NCI-H146 treated with DMSO at 0.1 percent for 48 hours (cell line): ENCODE measurements at regions not wholly inside any gene's neighbourhood (a gene's known extent, or its start where the extent isn't known, plus 50 kb on each side); places are given as distances from the start of the nearest gene placed in this dataset.

ENCODE experiments used
- DNase-seq: peaks from one replicate; lab custom pipeline; 2025; ENCODE audit not compliant: unreplicated experiment; lab: John Stamatoyannopoulos, UW

DNA sequence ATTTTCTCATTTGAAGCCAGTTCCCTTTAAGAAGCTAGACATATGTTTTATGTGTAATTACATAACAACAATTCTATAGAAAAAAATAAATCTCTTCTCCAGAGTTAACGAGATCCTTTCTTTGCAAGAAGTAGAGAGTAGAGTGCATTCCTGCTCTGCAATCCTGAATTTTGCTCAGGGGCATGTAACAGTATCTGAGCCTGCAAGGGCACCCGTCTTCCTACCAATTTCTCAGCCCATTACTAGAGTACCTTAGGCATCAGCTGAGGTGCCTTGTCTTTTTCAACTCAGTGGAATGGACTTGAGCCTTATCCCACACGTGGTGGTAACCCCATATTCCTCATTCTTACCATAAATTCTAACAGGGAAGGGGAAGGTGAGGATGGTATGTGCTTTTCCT, 205.9 kb downstream of the IKZF2 start:
- peak; percentile 5 for DNase-seq

DNA sequence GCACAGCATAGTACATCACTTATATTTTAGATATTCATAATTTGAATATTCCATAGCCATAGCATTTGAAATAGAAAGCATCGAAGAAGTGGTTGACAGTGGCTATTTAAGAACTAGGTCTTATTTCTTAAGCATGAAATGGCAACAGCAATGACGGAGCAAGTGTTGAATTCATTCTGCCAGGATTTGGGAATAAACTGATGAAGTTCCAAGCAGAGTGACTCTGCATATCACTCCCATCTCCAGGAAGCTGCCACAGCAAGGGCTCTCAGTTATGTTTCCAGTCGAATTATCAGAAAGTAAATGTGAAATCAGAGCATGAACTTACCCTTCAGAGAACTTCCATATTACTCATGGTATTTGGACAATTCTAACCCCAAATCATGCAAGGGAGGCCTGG, 208.1 kb downstream of the IKZF2 start:
- DNase-seq = no peak

DNA sequence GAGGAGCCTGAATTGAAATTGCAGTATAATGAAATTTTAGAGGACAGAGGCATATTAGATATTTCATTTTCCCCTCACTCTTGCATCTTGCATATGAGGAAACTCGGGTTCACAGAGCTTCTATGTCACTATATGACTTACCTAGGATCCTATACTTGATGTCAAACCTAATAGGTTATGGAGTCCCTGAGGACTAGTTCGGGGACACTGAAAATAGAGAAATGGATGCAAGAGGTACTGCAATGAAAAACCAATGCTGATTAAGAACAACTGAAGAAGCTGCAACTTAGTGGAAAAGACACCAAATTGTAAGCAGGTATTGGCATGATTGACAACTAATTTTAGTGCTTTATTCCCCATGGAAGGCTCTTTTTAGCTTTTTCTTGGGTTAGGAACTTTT, 210.1 kb downstream of the IKZF2 start:
- no peak for DNase-seq

DNA sequence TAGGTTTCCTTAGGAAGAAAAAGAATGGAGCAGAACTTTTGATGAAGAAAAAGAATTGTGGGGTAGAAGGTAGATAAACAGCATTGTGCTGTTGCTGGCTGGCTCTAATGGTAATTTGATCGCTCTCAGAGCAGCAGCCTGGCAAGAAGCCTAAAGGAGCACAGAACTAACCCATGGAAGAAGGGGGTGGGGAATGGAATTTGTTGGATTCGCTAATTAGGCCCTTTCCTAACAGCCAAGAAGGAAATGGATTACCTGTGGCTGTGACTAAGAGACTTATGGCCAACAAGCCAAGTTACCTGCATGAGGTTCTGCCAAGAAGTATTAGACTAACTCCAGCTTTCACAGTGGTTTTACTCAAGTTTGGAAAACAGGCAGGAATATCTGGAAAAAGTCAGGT, 210.6 kb downstream of the IKZF2 start:
- peak; percentile 54 for DNase-seq

DNA sequence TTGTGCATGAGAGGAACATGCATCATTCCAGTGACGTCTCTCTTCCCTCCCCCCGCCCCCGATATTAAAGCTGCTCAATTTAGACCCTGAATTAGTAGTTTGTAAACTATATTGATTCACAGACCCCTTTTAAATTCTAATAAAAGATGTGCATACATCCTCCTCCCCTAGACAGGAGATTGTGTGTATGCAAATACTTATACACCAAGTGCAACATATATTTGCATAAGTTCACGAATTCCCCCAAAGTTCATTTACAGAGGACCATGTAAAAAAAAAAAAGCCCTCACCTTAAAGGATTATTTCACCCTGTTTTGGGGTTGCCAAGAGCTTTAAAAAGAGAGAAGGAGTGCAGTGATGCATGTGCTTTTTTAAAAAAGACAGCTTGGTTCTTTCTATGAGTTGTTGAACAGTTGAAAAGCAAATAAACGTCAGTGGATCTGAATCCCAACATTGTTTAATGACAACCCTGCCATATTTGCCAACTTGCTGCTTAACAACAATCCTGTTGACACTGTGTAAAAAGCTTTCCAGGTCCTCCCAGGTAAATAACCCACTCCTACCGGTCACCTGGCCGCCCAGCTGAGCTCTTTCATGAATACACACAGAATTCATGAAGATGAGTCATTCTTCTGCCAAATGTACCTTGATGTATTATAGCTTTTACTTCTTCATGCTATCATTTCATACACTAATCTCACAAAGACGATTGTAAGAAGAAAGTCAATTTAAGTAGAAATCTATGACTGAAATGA, 211.5 kb downstream of the IKZF2 start:
- peak; percentile 88 for DNase-seq

DNA sequence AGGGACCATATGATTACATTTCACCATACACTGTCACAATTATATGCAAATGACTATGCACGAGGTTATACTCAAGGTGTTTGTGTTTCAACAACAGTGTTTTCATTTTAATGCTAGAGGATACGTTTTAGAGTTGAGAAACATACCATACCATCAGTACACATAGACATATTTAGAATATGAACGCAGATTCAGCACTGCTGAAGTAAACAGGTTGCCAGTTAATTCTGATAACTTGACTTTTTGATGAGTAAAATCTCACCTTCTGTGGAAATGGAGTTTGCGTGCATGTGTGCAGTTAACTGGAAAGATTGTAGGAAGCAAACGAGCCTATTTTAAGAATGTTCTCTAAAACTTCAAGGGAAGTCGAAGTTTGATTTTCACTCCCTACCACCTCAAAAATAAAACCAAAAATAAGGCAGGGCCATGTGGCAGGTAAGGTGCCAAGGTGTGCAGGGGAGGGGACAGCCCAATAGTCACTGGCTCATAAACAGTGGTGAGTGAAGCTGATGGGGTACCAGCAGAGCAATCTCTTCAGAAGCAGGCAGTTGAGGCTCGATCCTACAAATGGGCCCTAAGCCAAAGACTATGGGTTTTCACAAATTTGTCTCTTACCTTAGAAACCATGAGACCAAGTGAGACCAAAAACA, 213.1 kb downstream of the IKZF2 start:
- DNase-seq = no peak

DNA sequence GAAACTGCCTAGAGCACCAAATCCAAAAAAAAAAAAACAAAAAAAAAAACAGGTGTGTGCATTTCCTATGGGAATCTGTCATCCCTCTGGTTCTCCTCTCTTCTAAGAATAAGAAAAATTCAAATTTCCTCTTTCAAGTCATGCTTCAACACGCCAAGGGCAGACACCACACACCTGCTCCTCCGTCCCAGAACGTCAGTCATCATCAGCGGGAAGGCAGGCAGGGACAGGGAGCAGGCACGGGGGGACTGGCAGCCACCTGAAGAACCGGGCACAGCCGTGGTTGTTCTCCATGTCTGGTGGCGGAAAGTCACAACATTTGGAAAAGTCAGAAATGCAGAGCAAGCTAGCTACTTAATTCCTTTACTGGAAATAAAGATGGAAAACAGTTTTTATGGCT, 214.8 kb downstream of the IKZF2 start:
- no peak for DNase-seq

DNA sequence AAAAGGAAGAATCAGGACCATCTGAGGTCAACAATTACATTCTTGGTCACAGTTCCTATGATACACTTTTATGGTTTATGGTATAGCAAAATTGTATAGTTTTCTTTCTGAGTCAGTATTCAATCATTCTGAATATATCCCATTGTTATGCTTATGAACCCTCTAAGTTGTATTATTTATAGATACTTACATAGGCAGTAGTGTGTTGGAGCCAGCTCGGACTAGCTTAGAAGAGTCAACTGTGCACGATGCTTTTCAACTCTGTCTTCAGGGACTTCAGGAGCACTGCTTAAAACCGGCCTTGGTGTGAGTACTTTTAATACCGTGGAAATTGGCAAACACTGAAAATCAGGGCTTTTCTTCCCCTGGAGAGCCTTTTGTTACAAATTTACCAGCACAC, 215.7 kb downstream of the IKZF2 start:
- DNase-seq = no peak

DNA sequence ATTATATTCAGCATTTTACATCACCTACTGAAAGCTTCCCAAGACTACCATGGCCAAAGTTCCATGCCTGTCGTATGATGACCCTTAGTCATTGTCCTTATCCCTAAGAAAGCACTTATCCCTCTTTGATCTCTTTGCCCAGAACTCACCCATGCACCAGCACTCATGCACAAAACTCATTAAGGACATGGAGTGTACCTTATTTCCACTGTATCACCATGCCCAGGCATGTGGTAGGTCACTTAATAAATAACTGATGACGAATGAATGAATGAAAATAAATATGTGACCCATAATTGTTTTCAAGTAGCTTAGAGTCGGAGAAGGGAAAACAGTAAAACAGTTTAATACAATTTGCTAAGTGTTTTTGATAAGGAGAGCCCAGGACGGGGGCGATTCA, 220.1 kb downstream of the IKZF2 start:
- DNase-seq = no peak

DNA sequence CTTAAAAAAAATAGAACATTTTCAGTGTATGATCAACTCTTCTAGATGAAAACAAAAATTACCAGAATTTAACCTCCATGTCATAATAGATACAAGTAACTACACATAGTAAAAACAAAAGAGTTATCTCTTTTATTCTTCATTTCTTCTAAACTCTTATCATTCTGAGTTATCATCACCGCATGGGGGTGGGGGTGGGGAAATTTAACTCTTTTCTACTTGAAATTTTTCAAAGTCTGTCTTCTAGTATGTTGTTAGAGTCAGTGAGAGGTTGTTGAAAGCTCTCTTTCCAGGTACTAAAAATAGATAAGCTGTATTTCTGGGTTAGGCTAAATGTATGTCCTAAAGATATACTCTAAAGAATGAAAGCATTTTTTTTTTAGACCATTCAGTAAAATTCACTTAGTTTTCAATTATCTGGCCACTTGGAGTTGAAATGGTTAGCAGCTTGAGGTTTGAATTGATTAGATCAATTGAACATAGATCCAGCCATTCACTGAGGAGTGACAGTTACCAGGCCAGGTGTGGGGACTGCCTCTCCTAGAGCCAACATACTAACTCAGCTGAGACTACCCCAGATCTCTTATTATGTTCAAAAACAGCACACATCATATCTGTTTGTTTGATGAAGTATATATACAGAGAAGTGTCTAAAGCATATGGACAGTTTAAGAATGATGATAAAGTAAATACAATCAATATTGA, 220.7 kb downstream of the IKZF2 start:
- DNase-seq = no peak

DNA sequence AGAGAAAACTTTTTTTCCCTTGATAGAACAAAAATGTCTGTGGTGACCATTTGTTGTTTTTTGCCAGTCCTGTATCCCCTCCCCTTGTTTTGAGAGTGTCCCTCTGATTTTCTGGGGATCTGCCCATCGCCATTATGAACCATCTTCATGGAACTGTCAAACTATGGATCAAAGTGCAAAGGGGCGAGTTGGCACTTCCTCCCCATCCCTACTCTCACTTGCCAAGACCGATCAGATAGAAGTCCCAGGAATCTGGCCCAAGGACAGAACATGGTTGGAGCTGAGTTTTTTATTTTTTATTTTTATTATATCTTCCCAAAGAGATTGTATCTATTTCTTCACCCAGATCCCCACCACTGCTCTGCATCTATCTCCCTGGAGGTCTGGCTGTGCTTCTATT, 221.4 kb downstream of the IKZF2 start:
- DNase-seq = no peak

DNA sequence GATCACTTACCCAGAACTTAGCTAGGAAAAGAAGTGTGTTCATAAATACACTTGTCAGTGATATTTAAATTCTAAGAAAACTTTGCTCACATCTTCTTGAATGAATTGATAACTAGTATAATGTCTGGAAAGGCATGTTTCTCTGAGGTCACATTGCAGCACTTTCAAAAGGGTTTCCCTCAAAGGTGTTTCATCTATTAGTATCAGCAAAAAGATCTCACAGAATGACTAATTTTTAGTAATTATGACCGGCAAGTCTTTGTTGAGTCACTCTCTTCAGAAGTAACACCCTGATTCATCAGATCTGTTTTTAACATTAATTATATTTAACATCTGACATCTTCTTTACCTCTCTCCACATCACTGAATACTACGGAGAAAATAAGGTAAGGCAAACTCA, 222.3 kb downstream of the IKZF2 start:
- DNase-seq = no peak

DNA sequence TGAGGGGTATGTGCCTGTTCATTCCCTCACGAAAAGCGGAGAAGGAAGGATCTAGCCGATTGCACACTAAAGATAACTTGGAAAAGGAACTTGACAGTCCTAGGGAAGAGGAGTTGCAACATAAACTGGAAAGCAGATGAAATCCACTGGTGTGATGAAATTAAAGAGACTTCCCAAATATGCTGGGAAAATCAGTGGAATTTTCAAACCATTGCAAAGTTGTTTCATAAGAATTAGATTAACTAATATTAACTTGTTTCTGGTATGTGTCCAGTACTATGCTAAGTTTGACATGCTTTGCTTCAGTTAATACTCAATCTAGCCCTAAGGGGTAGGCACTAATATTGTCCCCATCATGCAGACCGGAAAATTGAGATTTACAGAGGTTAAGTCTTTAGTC, 222.7 kb downstream of the IKZF2 start:
- no peak for DNase-seq

DNA sequence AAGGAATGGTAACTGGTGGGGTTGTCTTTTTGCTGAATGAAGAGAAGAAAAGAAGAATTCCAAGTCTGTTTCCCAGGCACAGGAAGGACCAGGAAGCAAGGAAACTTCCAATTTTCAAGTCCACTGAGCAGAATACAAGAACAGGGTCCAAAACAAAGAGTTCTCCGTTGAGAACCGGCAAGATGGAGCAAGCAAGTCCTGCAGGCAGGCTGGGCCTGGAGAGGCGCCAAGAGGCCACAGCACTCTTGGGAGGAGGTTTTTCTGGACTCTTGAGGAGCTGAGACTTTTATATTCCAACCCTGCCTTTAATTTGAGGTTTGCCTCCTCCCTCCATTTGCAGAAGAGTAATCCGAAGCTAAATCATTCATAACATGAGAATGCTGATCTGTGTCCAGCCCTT, 224.5 kb downstream of the IKZF2 start:
- DNase-seq = no peak

DNA sequence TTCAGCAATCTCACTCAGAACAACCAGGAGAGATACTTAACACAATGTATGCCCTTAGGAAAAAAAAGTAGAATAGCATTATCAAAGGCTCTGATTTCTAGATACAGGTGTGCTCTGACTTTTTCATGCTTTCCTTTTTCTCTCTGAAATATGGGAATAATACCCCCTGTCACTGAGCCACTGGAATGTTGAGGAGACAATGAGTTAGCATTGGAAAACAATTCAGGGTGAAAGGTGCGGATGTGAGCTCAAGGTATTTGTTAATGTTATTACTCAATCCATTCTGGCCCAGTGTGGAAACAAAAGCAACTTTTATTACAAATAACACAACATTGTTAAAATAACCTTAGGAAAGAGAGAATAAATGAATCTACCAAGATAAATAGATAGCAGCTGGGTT, 228.0 kb downstream of the IKZF2 start:
- no peak for DNase-seq

DNA sequence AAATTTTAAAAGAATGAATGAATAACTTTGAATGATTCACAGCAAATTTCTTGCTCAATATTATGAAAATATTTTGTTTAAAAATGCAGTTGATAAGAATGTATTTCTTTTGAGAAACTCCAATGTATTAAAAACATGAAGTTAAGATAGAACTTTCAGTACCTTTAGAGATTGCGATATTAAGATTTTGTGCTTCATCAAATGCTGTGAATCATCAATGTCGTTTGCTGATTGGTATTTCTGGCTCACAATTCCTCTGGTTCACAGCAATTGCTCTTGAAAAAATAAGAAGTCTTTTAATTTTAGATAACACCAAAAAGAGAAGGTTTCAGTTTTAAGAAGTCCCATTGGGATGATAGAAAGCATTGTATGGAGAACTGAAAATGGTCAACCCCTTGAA, 228.7 kb downstream of the IKZF2 start:
- DNase-seq = no peak

DNA sequence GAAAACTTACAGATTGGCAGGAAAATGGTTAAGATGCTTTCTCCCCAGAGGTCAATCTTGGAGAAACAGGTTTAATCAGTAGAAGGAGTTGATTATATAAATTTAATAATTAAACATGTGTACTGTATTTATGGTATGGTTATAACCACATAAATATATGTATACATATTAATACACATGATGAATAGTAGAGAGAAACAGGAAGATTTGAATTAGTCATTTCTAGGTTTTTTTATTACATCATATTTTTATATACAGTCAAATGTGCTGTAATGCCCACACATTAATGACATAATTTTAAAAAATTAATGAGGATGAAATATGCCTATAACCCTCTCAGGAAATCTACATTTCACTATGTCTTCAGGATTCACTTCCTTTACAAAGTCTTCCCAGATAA, 229.7 kb downstream of the IKZF2 start:
- DNase-seq = no peak

DNA sequence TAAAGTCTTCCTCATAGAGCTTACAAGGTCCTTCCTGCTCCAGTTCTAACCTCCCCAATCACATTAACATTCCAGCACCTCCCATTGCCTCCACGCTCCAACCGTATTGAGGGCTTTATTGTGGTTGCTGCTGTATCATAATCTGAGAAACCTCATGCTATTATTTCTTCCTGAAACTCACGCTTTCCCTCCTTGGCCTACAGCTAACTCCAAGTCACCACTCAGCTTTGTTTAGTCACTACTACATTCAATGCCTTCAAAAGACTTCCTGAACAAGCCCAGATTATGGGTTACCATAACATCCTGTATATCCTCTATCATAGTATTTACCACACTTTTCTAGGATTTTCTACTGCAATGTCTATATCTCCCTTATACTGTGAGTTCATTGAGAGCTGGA, 230.4 kb downstream of the IKZF2 start:
- no peak for DNase-seq

DNA sequence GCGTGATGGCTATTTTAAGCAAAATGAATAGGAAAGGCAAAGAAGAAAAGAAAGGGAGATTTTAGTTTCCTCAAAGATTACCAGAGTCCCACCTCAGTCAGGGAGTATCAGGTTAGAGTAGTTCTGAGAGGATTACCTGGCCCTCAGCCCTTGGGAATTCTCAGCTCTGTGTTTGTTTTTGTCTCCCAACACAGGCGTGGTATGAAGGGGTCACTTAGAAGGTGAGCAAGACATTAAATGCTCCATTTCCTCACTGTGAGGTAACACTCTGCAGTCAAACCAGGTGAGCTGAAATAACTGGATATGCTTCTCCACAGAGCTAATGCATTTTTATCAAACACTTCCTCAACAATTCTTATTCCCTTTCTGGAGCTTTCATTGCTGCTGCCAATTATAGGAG, 232.2 kb downstream of the IKZF2 start:
- no peak for DNase-seq

DNA sequence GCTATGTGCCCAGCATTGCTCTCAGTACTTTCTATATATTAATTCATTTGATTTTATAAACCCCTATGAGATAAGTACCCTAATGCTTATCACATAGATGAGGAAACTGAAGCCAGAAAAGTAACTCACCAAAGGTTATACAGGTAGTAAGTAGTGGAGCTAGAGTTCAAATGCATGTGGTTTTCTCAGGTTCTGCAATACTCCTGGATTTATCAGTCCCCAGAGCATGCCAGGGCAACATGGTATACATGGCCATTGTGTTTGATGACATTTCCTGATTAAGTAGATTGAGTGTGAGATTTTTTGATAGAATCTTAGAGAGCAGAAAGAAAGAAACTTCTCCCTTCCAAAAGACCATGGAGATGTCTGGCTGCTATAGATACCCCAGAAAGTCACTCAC, 233.1 kb downstream of the IKZF2 start:
- DNase-seq = no peak

DNA sequence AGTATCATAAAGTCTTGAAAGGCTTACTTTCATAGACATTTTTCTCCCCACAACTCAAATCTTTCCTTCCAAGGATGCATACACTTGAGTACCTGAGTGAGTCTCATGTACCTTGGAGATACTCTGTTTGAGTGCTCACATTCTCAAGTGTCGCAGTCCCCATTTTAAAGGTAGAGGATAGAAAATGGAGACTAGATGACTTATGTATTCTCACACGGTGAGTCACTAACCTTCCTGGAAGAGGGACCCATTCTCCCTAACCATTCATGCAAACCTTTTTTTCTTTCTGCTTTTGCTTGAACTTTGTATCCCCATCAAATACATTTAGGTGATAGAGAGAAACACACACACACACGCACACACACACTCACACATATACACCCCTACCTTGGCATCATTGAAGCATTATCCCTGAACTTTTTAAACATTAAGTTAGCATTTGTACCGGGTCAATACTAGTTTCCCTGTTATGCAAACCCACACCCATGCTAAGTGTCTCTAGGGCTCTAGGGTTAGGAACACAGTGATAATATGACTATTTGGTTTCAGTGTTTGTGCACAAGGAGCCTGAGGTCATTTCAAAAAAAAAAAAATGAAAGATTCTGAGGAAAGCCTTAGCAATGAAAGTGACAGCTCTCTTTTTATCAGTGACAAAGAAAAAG, 236.2 kb downstream of the IKZF2 start:
- DNase-seq = no peak

DNA sequence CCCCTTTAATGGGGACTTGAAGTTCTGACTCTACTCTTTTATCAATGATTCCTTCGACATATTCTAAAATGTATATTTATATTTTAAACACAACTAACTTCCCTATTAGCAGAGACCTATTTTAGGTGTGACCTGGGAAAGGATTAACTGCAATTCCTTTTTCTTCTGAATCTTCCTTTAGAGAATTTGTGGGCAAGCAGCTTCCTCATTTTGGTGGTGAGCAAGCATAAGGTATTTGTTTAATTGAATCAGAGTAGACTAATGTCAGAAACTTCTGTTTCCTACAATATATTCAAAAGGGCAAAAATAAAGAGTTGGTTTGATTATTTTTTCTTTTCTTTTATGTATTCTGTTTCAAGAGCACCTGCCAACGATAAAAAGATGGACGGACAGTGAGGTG, 237.0 kb downstream of the IKZF2 start:
- DNase-seq = no peak
